HepG2 (cell line): ENCODE measurements at regions not wholly inside any gene's neighbourhood (a gene's known extent, or its start where the extent isn't known, plus 50 kb on each side); places are given as distances from the start of the nearest gene placed in this dataset.

Experiments
- ATAC-seq: fragments of 200-7000 bp; cut with Tn5 transposase; 3 replicates; pipeline ENCODE4 v1.9.1; 2020; ENCODE audit warnings: mild to moderate bottlenecking, moderate library complexity
- BruUV-seq: library from RNA; stranded (reverse); fragments of 400-500 nt; replicated peaks from 2 replicates; lab custom pipeline; 2021; lab: Mats Ljungman, UMichigan
- CTCF ChIA-PET: fragments of 300-600 bp; formaldehyde crosslinking; extraction: SDS; loops from one replicate; lab custom pipeline; 2021; ENCODE audit warnings: low total read pairs, inconsistent platforms, low intra/inter-chr PET ratio; lab: Yijun Ruan, JAX
- POLR2A ChIA-PET: fragments of 350-600 bp; sonication (Branson Sonifier 250); formaldehyde crosslinking; loops from one replicate; lab custom pipeline; 2020; ENCODE audit warnings: antibody characterized with exemption, inconsistent platforms; lab: Yijun Ruan, JAX
- DNase-seq: peaks from one replicate; pipeline ENCODE4 v3.0.0-alpha.2; 2015; ENCODE audit warnings: low spot score
- FAIRE-seq: peaks from 3 replicates; lab custom pipeline; 2011; peaks lifted over from hg19 to GRCh38; lab: Jason Lieb, UNC
- H2AFZ ChIP-seq: one replicate; pipeline ENCODE4 v1.6.1; 2011; ENCODE audit warnings: low read length, inconsistent platforms
- H3K27ac ChIP-seq: fragments of 300-600 bp; 3 replicates; pipeline ENCODE4 v1.8.0; 2011; ENCODE audit warnings: mixed run types, mild to moderate bottlenecking, mixed read lengths, low read length, inconsistent platforms; ENCODE audit not compliant: insufficient read depth; ENCODE audit errors: extremely low read length
- H3K27me3 ChIP-seq, 2 experiments: fragments of 200-600 bp in 1 of 2; 2 replicates in 1 of 2; 3 replicates in 1 of 2; pipeline versions ENCODE4 v1.6.0 to v1.8.0; 2011; ENCODE audit warnings: low read length in 2 of 2, mild to moderate bottlenecking in 2 of 2, moderate library complexity in 2 of 2, inconsistent platforms in 1 of 2; ENCODE audit not compliant: insufficient read depth in 2 of 2, control insufficient read depth in 1 of 2
- H3K36me3 ChIP-seq, 2 experiments: fragments of 200-600 bp in 1 of 2; replicated peaks in 1 of 2; 2 replicates in 1 of 2; 3 replicates in 1 of 2; pipeline versions ENCODE4 v1.5.1 to v1.8.0; 2011; ENCODE audit warnings: low read length in 2 of 2, inconsistent platforms in 1 of 2; ENCODE audit not compliant: insufficient read depth in 2 of 2, control insufficient read depth in 1 of 2
- H3K4me1 ChIP-seq: 2 replicates; pipeline ENCODE4 v1.5.1; 2012; ENCODE audit warnings: low read length, inconsistent platforms; ENCODE audit not compliant: insufficient read depth
- H3K4me2 ChIP-seq: 2 replicates; pipeline ENCODE4 v1.6.0; 2011; ENCODE audit warnings: low read depth, low read length, inconsistent platforms
- H3K4me3 ChIP-seq, 3 experiments: fragments of 200-600 bp in 1 of 3; sonication (generic), shearing (Covaris generic) in 1 of 3; replicated peaks in 1 of 3; 2 replicates each; pipeline ENCODE4 v1.5.1; 2011 to 2016; ENCODE audit warnings: low read length in 3 of 3, inconsistent platforms in 2 of 3, low read depth in 2 of 3, mild to moderate bottlenecking in 2 of 3, control low read depth in 1 of 3, mixed read lengths in 1 of 3; ENCODE audit not compliant: insufficient read depth in 1 of 3
- H3K79me2 ChIP-seq: one replicate; pipeline ENCODE4 v1.6.1; 2011; ENCODE audit warnings: low read length, inconsistent platforms; ENCODE audit not compliant: insufficient read depth
- H3K9ac ChIP-seq: 2 replicates; pipeline ENCODE4 v1.6.0; 2011; ENCODE audit warnings: mild to moderate bottlenecking, low read depth, low read length, inconsistent platforms; ENCODE audit not compliant: insufficient read depth
- H3K9me3 ChIP-seq: 2 replicates; pipeline ENCODE4 v1.5.1; 2012; ENCODE audit warnings: mild to moderate bottlenecking, low read length
- H4K20me1 ChIP-seq: 2 replicates; pipeline ENCODE4 v1.6.0; 2011; ENCODE audit warnings: inconsistent platforms, mild to moderate bottlenecking, low read length, moderate library complexity; ENCODE audit not compliant: insufficient read depth
- ARNT ChIP-seq: fragments of 450-650 bp; IDR thresholded peaks from 2 replicates; pipeline ENCODE4 v1.6.1; 2017
- BCL6 ChIP-seq: IDR thresholded peaks from 2 replicates; pipeline ENCODE4 v1.6.1; 2016; ENCODE audit warnings: missing genetic modification reagents, missing compliant biosample characterization
- KDM1A ChIP-seq: IDR thresholded peaks from 2 replicates; pipeline ENCODE4 v1.6.1; 2016; ENCODE audit warnings: missing compliant biosample characterization
- KMT2A ChIP-seq: sonication (generic); formaldehyde crosslinking; IDR thresholded peaks from 2 replicates; pipeline ENCODE4 v1.4.0; 2020; ENCODE audit warnings: missing genetic modification reagents
- MAFF ChIP-seq: IDR thresholded peaks from 2 replicates; pipeline ENCODE4 v1.6.1; 2011; ENCODE audit warnings: low read depth, low read length, improper control_type of control experiment
- MAFK ChIP-seq, 2 experiments: IDR thresholded peaks in 1 of 2; conservative IDR thresholded peaks in 1 of 2; 2 replicates each; pipeline ENCODE4 v1.6.1; 2011; ENCODE audit warnings: improper control_type of control experiment in 2 of 2, low read length in 2 of 2
- MED1 ChIP-seq: sonication (generic); formaldehyde crosslinking; IDR thresholded peaks from 2 replicates; pipeline ENCODE4 v1.4.0; 2020; ENCODE audit warnings: missing genetic modification reagents
- NBN ChIP-seq: fragments of 450-650 bp; conservative IDR thresholded peaks from 2 replicates; pipeline ENCODE4 v1.6.1; 2017
- NCOR1 ChIP-seq: fragments of 200-600 bp; sonication (generic); IDR thresholded peaks from 2 replicates; pipeline ENCODE4 v1.7.0; 2017; ENCODE audit warnings: antibody characterized with exemption, low read length, borderline replicate concordance
- NFE2L2 ChIP-seq: fragments of 150-350 bp; IDR thresholded peaks from 2 replicates; pipeline ENCODE4 v1.6.1; 2014; ENCODE audit warnings: low read length
- NR2F6 ChIP-seq, 2 experiments: IDR thresholded peaks; 2 replicates each; pipeline ENCODE4 v1.6.1; 2016; ENCODE audit warnings: antibody characterized with exemption in 1 of 2, mild to moderate bottlenecking in 1 of 2
- ONECUT2 ChIP-seq: sonication (generic); formaldehyde crosslinking; IDR thresholded peaks from 2 replicates; pipeline ENCODE4 v1.4.0; 2020; ENCODE audit warnings: missing genetic modification reagents
- RBFOX2 ChIP-seq: fragments of 200-400 bp; formaldehyde crosslinking; IDR thresholded peaks from 2 replicates; pipeline ENCODE4 v1.6.1; 2017; ENCODE audit warnings: low read depth, mild to moderate bottlenecking, low read length
- RCOR2 ChIP-seq: IDR thresholded peaks from 2 replicates; pipeline ENCODE4 v1.6.1; 2016; ENCODE audit warnings: missing biosample characterization, missing genetic modification reagents
- RFXANK ChIP-seq: IDR thresholded peaks from 2 replicates; pipeline ENCODE4 v1.6.1; 2016
- SPEN ChIP-seq: sonication (generic); formaldehyde crosslinking; IDR thresholded peaks from 2 replicates; pipeline ENCODE4 v1.5.1; 2020; ENCODE audit warnings: low read depth, mild to moderate bottlenecking, missing genetic modification reagents
- XRCC5 ChIP-seq: fragments of 200-400 bp; formaldehyde crosslinking; optimal IDR thresholded peaks from 2 replicates; pipeline ENCODE3; 2017; ENCODE audit warnings: mild to moderate bottlenecking, low read length
- ZFP36L1 ChIP-seq: sonication (generic); formaldehyde crosslinking; IDR thresholded peaks from 2 replicates; pipeline ENCODE4 v1.8.0; 2022; ENCODE audit warnings: mild to moderate bottlenecking, missing genetic modification reagents, moderate library complexity
- ZMYM2 ChIP-seq: sonication (generic); formaldehyde crosslinking; IDR thresholded peaks from 2 replicates; pipeline ENCODE4 v1.8.0; 2022; ENCODE audit warnings: mild to moderate bottlenecking, missing genetic modification reagents
- ZNF317 ChIP-seq: sonication (generic); formaldehyde crosslinking; IDR thresholded peaks from 2 replicates; pipeline ENCODE4 v1.5.0; 2020; ENCODE audit warnings: mild to moderate bottlenecking, missing genetic modification reagents
- ZNF570 ChIP-seq: sonication (generic); formaldehyde crosslinking; IDR thresholded peaks from 2 replicates; pipeline ENCODE4 v1.4.0; 2020; ENCODE audit warnings: mild to moderate bottlenecking, missing genetic modification reagents, borderline replicate concordance
- WGBS: methylation state at CpG from one replicate; pipeline ENCODE4 v1.1.6; 2017; ENCODE audit warnings: low lambda C conversion rate; 5-methylcytosine and 5-hydroxymethylcytosine counted together
- in situ Hi-C: cut with HindIII; loops from 2 replicates; pipeline ENCODE4 v1.10.0; 2017; ENCODE audit warnings: low pct_unique_long_range_greater_than_20kb; ENCODE audit not compliant: extremely low pct_ligation_motif_present
- intact Hi-C: fragments of 100-400 bp; cut with micrococcal nuclease; formaldehyde crosslinking; loops from one replicate; pipeline ENCODE4 v1.10.0; 2022; ENCODE audit not compliant: unreplicated experiment

GRCh38 chr14:30484976-30485375, 74.0 kb upstream of the G2E3 start:
- no peak for TF ChIP-seq ZNF317 (CRISPR knock-in tag)
- no peak for TF ChIP-seq NR2F6 (IDR thresholded peaks at IDR 0.05)
- no peak for TF ChIP-seq NR2F6 (CRISPR knock-in tag; IDR thresholded peaks at IDR 0.05)
- TF ChIP-seq ONECUT2 (CRISPR knock-in tag): no peak
- TF ChIP-seq RCOR2 (CRISPR knock-in tag): no peak
- Histone ChIP-seq H3K27me3 (no peaks in the 10 kb centered on the region), H2AFZ (no peak overlapping the region), H3K4me1 (no peaks in the 10 kb centered on the region), H4K20me1 (no peaks in the 10 kb centered on the region), H3K9ac (no peak overlapping the region), H3K27ac (no peak overlapping the region), H3K4me3 (no peak overlapping the region), H3K36me3 (no peaks in the 10 kb centered on the region), H3K9me3 (no peaks in the 10 kb centered on the region), H3K79me2 (no peaks in the 10 kb centered on the region), H3K4me2 (no peak overlapping the region)
- in situ Hi-C loops (no loop called here), intact Hi-C loops (no loop called here)
- 31% methylated on average over 1 of the region's 1 CpG for WGBS
- CTCF ChIA-PET: no interaction called here
- ATAC-seq: no peak
- no peak for DNase-seq
- no TSS peak for BruUV-seq
- FAIRE-seq: no peak
- POLR2A ChIA-PET: no interaction called here

DNA sequence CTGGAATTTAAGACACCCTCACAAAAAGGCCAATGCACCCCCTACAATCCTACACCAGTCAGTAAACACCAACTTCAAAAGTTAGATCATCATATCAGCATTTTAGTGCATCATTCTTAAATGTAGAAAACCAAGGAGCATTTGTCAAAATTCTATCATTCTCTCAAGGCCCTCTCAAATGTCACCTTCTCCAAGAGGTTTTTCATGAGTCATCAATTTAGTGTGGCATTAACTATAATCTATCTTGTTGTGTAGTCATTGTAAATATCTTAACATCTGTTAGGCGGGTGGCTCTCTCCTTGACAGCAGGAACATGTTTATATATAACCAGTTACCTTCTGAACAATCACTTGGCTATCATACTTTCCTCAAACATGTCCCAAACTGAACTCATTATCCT, 62.1 kb upstream of the G2E3 start:
- ATAC-seq: no peak
- Histone ChIP-seq H3K27ac (no peak overlapping the region), H3K36me3 (no peaks in the 10 kb centered on the region), H3K4me1 (no peaks in the 10 kb centered on the region), H3K27me3 (no peaks in the 10 kb centered on the region), H4K20me1 (no peaks in the 10 kb centered on the region), H2AFZ (no peak overlapping the region), H3K9ac (no peak overlapping the region), H3K79me2 (no peaks in the 10 kb centered on the region), H3K9me3 (no peaks in the 10 kb centered on the region), H3K4me2 (no peak overlapping the region), H3K4me3 (no peak overlapping the region)
- 2% methylated on average over 1 of the region's 1 CpG for WGBS
- POLR2A ChIA-PET: no interaction called here
- DNase-seq: no peak
- TF ChIP-seq NBN (no peak), XRCC5 (no peak), NFE2L2 (peak; percentile 55; the same call in 1 of the 2 replicates), KMT2A (CRISPR knock-in tag) (no peak), KDM1A (CRISPR knock-in tag) (no peak), ZNF570 (CRISPR knock-in tag) (no peak), NCOR1 (no peak), MAFK (conservative IDR thresholded peaks at IDR 0.05 in 1 of 2, IDR thresholded peaks at IDR 0.05 in 1 of 2; ENCODE audit: low read length in 2 of 2) (peak; percentile 99), ZMYM2 (no peak), SPEN (CRISPR knock-in tag) (no peak), RBFOX2 (no peak), ZFP36L1 (no peak), BCL6 (CRISPR knock-in tag) (no peak), RFXANK (CRISPR knock-in tag) (no peak), ARNT (no peak), MAFF (peak; percentile 99), MED1 (no peak)
- no TSS peak for BruUV-seq
- FAIRE-seq: no peak
- in situ Hi-C loops: no loop called here
- intact Hi-C loops: no loop called here
- CTCF ChIA-PET: no interaction called here
